SK-N-SH (cell line): ENCODE measurements at regions not wholly inside any gene's neighbourhood (a gene's known extent, or its start where the extent isn't known, plus 50 kb on each side); places are given as distances from the start of the nearest gene placed in this dataset.

Experiments
- CTCF ChIA-PET: fragments of 300-600, 350-600 bp; formaldehyde crosslinking; extraction: SDS; loops from one replicate; lab custom pipeline; 2021; lab: Yijun Ruan, JAX
- POLR2A ChIA-PET: fragments of 350-600 bp; sonication (Branson Sonifier 250); formaldehyde crosslinking; extraction: SDS; loops from one replicate; lab custom pipeline; 2020; ENCODE audit warnings: antibody characterized with exemption, inconsistent platforms; lab: Yijun Ruan, JAX
- DNase-seq: peaks from one replicate; pipeline ENCODE4 v3.0.0; 2012
- H2AFZ ChIP-seq: fragments of 200-600 bp; sonication (generic); 2 replicates; pipeline ENCODE4 v1.8.1; 2016; ENCODE audit warnings: antibody characterized with exemption, mild to moderate bottlenecking, low read depth
- H3F3A ChIP-seq: fragments of 200-600 bp; sonication (generic); replicated peaks from 2 replicates; pipeline ENCODE3; 2016; ENCODE audit warnings: antibody characterized with exemption, mild to moderate bottlenecking; ENCODE audit not compliant: insufficient read depth
- H3K27ac ChIP-seq, 2 experiments: fragments of 200-500 bp in 1 of 2; fragments of 200-600 bp in 1 of 2; sonication (Bioruptor generic) in 1 of 2; sonication (generic), shearing (Covaris generic) in 1 of 2; 2 replicates each; pipeline versions ENCODE4 v1.5.1 to v1.6.1; 2014 to 2016; ENCODE audit warnings: low read depth in 2 of 2, inconsistent platforms in 1 of 2, low read length in 1 of 2, mild to moderate bottlenecking in 1 of 2, mixed read lengths in 1 of 2
- H3K27me3 ChIP-seq: fragments of 200-600 bp; sonication (generic), shearing (Covaris generic); 2 replicates; pipeline ENCODE4 v1.6.1; 2016; ENCODE audit warnings: mixed run types; ENCODE audit not compliant: insufficient read depth
- H3K36me3 ChIP-seq, 2 experiments: fragments of 200-500 bp in 1 of 2; fragments of 200-600 bp in 1 of 2; sonication (Bioruptor generic) in 1 of 2; sonication (generic) in 1 of 2; replicated peaks in 1 of 2; 2 replicates each; pipeline versions ENCODE3 to v1.5.1; 2014 to 2016; ENCODE audit warnings: low read length in 1 of 2, mild to moderate bottlenecking in 1 of 2; ENCODE audit not compliant: insufficient read depth in 2 of 2, control insufficient read depth in 1 of 2
- H3K4me1 ChIP-seq, 2 experiments: fragments of 200-500 bp in 1 of 2; fragments of 200-600 bp in 1 of 2; sonication (Bioruptor generic) in 1 of 2; sonication (generic), shearing (Covaris generic) in 1 of 2; 2 replicates each; pipeline versions ENCODE4 v1.5.1 to v1.6.1; 2014 to 2016; ENCODE audit warnings: low read depth in 1 of 2, low read length in 1 of 2, mixed run types in 1 of 2; ENCODE audit not compliant: insufficient read depth in 2 of 2, control insufficient read depth in 1 of 2
- H3K4me2 ChIP-seq: fragments of 200-600 bp; sonication (generic), shearing (Covaris generic); 2 replicates; pipeline ENCODE4 v1.6.1; 2017; ENCODE audit warnings: mixed run types
- H3K4me3 ChIP-seq, 2 experiments: fragments of 200-500 bp in 1 of 2; fragments of 200-600 bp in 1 of 2; sonication (Bioruptor generic) in 1 of 2; sonication (generic), shearing (Covaris generic) in 1 of 2; 2 replicates each; pipeline versions ENCODE4 v1.5.1 to v1.8.1; 2014 to 2016; ENCODE audit warnings: low read depth in 2 of 2, inconsistent platforms in 1 of 2, low read length in 1 of 2, mild to moderate bottlenecking in 1 of 2, mixed read lengths in 1 of 2, moderate library complexity in 1 of 2
- H3K79me2 ChIP-seq: fragments of 200-600 bp; sonication (generic); 2 replicates; pipeline ENCODE4 v1.8.1; 2017; ENCODE audit warnings: mild to moderate bottlenecking; ENCODE audit not compliant: insufficient read depth
- H3K9ac ChIP-seq: fragments of 200-600 bp; sonication (generic); 2 replicates; pipeline ENCODE4 v1.6.1; 2017; ENCODE audit warnings: mixed run types
- H3K9me2 ChIP-seq: fragments of 200-600 bp; sonication (generic); 2 replicates; pipeline ENCODE4 v1.6.1; 2017; ENCODE audit warnings: mixed run types
- H3K9me3 ChIP-seq: fragments of 200-600 bp; sonication (generic); 2 replicates; pipeline ENCODE4 v1.6.1; 2017; ENCODE audit warnings: mixed run types, mild to moderate bottlenecking, moderate library complexity
- H4K20me1 ChIP-seq: fragments of 200-600 bp; sonication (generic); 2 replicates; pipeline ENCODE4 v1.6.1; 2017; ENCODE audit warnings: mild to moderate bottlenecking, mixed run types; ENCODE audit not compliant: insufficient read depth
- CHD2 ChIP-seq: fragments of 150-350 bp; IDR thresholded peaks from 2 replicates; pipeline ENCODE4 v1.6.1; 2018; ENCODE audit warnings: low read length; ENCODE audit not compliant: partially characterized antibody
- EZH2phosphoT487 ChIP-seq: fragments of 200-600 bp; sonication (generic); IDR thresholded peaks from 2 replicates; pipeline ENCODE4 v1.6.1; 2017; ENCODE audit warnings: low read depth, mixed run types, mild to moderate bottlenecking, antibody characterized with exemption, moderate library complexity, borderline replicate concordance
- GABPA ChIP-seq: IDR thresholded peaks from 2 replicates; pipeline ENCODE4 v1.4.0; 2012; ENCODE audit warnings: low read depth, mild to moderate bottlenecking
- GATA2 ChIP-seq: sonication (generic); formaldehyde crosslinking; IDR thresholded peaks from 2 replicates; pipeline ENCODE4 v1.5.0; 2020; ENCODE audit warnings: mild to moderate bottlenecking, missing genetic modification reagents
- JUND ChIP-seq: IDR thresholded peaks from 2 replicates; pipeline ENCODE4 v1.4.0; 2012
- MAX ChIP-seq: IDR thresholded peaks from 2 replicates; pipeline ENCODE4 v1.4.0; 2012; ENCODE audit warnings: low read depth
- NFIC ChIP-seq: IDR thresholded peaks from 2 replicates; pipeline ENCODE4 v1.4.0; 2012; ENCODE audit warnings: borderline replicate concordance
- RCOR1 ChIP-seq: fragments of 150-350 bp; IDR thresholded peaks from 2 replicates; pipeline ENCODE4 v1.6.1; 2017; ENCODE audit warnings: antibody characterized with exemption, low read length
- RFX5 ChIP-seq: IDR thresholded peaks from 2 replicates; pipeline ENCODE4 v1.6.1; 2012; ENCODE audit warnings: mild to moderate bottlenecking, improper control_type of control experiment, low read length
- RXRA ChIP-seq: IDR thresholded peaks from 2 replicates; pipeline ENCODE4 v1.4.0; 2012; ENCODE audit warnings: low read depth, mild to moderate bottlenecking, borderline replicate concordance
- TCF12 ChIP-seq: IDR thresholded peaks from 2 replicates; pipeline ENCODE4 v1.4.0; 2012
- USF1 ChIP-seq: IDR thresholded peaks from 2 replicates; pipeline ENCODE4 v1.4.0; 2012; ENCODE audit warnings: low read depth, borderline replicate concordance
- USF2 ChIP-seq: fragments of 150-350 bp; IDR thresholded peaks from 2 replicates; pipeline ENCODE4 v1.6.1; 2017; ENCODE audit warnings: antibody characterized with exemption, low read length, low read depth, borderline replicate concordance
- ZBTB33 ChIP-seq: IDR thresholded peaks from 2 replicates; pipeline ENCODE4 v1.4.0; 2012; ENCODE audit warnings: low read depth, borderline replicate concordance
- WGBS: methylation state at CpG from one replicate; pipeline ENCODE4 v1.1.6; 2017; ENCODE audit warnings: low lambda C conversion rate; 5-methylcytosine and 5-hydroxymethylcytosine counted together
- TF ChIP-seq, protein P1 (sequence below): IDR thresholded peaks from 2 replicates; pipeline ENCODE4 v1.6.1; 2012; ENCODE audit warnings: mild to moderate bottlenecking, low read depth, low read length, moderate library complexity
- TF ChIP-seq, protein P2 (sequence below): fragments of 200-600 bp; sonication (generic); IDR thresholded peaks from 2 replicates; pipeline ENCODE4 v1.6.1; 2017; ENCODE audit warnings: antibody characterized with exemption, mild to moderate bottlenecking, moderate library complexity
- TF ChIP-seq, protein P3 (sequence below): IDR thresholded peaks from 2 replicates; pipeline ENCODE4; 2012

- TF ChIP-seq, protein P1, sequence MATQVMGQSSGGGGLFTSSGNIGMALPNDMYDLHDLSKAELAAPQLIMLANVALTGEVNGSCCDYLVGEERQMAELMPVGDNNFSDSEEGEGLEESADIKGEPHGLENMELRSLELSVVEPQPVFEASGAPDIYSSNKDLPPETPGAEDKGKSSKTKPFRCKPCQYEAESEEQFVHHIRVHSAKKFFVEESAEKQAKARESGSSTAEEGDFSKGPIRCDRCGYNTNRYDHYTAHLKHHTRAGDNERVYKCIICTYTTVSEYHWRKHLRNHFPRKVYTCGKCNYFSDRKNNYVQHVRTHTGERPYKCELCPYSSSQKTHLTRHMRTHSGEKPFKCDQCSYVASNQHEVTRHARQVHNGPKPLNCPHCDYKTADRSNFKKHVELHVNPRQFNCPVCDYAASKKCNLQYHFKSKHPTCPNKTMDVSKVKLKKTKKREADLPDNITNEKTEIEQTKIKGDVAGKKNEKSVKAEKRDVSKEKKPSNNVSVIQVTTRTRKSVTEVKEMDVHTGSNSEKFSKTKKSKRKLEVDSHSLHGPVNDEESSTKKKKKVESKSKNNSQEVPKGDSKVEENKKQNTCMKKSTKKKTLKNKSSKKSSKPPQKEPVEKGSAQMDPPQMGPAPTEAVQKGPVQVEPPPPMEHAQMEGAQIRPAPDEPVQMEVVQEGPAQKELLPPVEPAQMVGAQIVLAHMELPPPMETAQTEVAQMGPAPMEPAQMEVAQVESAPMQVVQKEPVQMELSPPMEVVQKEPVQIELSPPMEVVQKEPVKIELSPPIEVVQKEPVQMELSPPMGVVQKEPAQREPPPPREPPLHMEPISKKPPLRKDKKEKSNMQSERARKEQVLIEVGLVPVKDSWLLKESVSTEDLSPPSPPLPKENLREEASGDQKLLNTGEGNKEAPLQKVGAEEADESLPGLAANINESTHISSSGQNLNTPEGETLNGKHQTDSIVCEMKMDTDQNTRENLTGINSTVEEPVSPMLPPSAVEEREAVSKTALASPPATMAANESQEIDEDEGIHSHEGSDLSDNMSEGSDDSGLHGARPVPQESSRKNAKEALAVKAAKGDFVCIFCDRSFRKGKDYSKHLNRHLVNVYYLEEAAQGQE, result no peak
- TF ChIP-seq RXRA (no peak), RCOR1 (no peak), USF2 (no peak)
Measured at GRCh38 chr13:73608711-73609485, 525.3 kb downstream of the KLF12 start (continued).

DNA sequence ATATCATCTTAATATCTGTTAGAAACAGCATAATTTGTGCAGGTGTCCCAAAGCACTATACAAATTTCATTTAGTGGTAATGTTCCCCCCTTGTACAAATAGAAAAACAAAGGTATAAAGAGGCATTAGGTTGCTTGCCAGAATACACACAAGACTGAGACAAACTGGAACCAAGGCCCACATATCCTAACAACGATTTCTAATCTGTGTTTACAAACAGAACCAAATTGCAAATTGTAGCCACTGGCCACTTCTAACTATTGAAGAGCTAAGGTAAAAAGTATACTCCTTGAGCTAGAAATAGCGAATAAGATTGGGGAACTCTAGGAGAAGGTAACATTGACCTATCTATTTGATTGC lies 526.1 kb downstream of the KLF12 start:
- POLR2A ChIA-PET, result no interaction called here

More for the DNA sequence above, 526.1 kb downstream of the KLF12 start:
- Histone ChIP-seq H3K9me3 (no peaks in the 10 kb centered on the region), H3K36me3 (no peaks in the 10 kb centered on the region), H3K27me3 (no peaks in the 10 kb centered on the region), H3K4me3 (no peak overlapping the region), H3K9me2 (no peaks in the 10 kb centered on the region), H3K4me1 (no peaks in the 10 kb centered on the region; a peak in 1 of 4 replicates), H4K20me1 (no peaks in the 10 kb centered on the region), H3F3A (no peaks in the 10 kb centered on the region), H3K4me2 (no peak overlapping the region), H3K27ac (no peak overlapping the region), H2AFZ (no peak overlapping the region), H3K79me2 (no peaks in the 10 kb centered on the region), H3K9ac (no peak overlapping the region)
- no peak for TF ChIP-seq RFX5
- TF ChIP-seq EZH2phosphoT487, result no peak
- no peak for TF ChIP-seq GATA2
- no peak for TF ChIP-seq MAX
- TF ChIP-seq NFIC, result no peak
- no peak for TF ChIP-seq GABPA
- no peak for TF ChIP-seq USF1
- no peak for TF ChIP-seq TCF12
- no peak for TF ChIP-seq CHD2
- TF ChIP-seq, protein P2, sequence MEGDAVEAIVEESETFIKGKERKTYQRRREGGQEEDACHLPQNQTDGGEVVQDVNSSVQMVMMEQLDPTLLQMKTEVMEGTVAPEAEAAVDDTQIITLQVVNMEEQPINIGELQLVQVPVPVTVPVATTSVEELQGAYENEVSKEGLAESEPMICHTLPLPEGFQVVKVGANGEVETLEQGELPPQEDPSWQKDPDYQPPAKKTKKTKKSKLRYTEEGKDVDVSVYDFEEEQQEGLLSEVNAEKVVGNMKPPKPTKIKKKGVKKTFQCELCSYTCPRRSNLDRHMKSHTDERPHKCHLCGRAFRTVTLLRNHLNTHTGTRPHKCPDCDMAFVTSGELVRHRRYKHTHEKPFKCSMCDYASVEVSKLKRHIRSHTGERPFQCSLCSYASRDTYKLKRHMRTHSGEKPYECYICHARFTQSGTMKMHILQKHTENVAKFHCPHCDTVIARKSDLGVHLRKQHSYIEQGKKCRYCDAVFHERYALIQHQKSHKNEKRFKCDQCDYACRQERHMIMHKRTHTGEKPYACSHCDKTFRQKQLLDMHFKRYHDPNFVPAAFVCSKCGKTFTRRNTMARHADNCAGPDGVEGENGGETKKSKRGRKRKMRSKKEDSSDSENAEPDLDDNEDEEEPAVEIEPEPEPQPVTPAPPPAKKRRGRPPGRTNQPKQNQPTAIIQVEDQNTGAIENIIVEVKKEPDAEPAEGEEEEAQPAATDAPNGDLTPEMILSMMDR, result no peak
- TF ChIP-seq, protein P3, sequence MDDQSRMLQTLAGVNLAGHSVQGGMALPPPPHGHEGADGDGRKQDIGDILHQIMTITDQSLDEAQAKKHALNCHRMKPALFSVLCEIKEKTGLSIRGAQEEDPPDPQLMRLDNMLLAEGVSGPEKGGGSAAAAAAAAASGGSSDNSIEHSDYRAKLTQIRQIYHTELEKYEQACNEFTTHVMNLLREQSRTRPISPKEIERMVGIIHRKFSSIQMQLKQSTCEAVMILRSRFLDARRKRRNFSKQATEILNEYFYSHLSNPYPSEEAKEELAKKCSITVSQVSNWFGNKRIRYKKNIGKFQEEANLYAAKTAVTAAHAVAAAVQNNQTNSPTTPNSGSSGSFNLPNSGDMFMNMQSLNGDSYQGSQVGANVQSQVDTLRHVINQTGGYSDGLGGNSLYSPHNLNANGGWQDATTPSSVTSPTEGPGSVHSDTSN, result no peak
- TF ChIP-seq JUND, result no peak
- TF ChIP-seq RXRA, result no peak
- TF ChIP-seq ZBTB33, result no peak
- CTCF ChIA-PET, result interaction anchor here (0.7 kb wide), 1 partner anchor 7 kb away, joined by 3 read pairs; no protein-coding TSS in a partner anchor
- DNase-seq, result no peak
- 47% methylated on average over 2 of the region's 2 CpGs for WGBS
